ENCODE measurements at regions not wholly inside any gene's neighbourhood (a gene's known extent, or its start where the extent isn't known, plus 50 kb on each side); places are given as distances from the start of the nearest gene placed in this dataset.
"Not testable (repeated sequence)": the region's sequence is repeated elsewhere in the genome, so short reads cannot be mapped to it uniquely, and the experiment has no call there.

- DNase-seq (ENCODE audit: low read depth), result no peak
Measured at GRCh38 chr6:49370518-49370917, 92.5 kb downstream of the MMUT start.

GRCh38 chr6:49366539-49366938, 96.5 kb downstream of the MMUT start:
- no peak for DNase-seq (ENCODE audit: low read depth)

- DNase-seq (ENCODE audit: low read depth), result no peak
Measured at GRCh38 chr6:49348561-49348960, 114.5 kb downstream of the MMUT start.

- DNase-seq (ENCODE audit: low read depth), result no peak
Measured at GRCh38 chr6:49342410-49342809, 120.6 kb downstream of the MMUT start.

GRCh38 chr6:49341869-49342268, 121.2 kb downstream of the MMUT start:
- DNase-seq (ENCODE audit: low read depth), result no peak

GRCh38 chr6:49339096-49339495, 124.0 kb downstream of the MMUT start:
- no peak for DNase-seq (ENCODE audit: low read depth)

GRCh38 chr6:49336514-49337131, 126.4 kb downstream of the MMUT start:
- peak; percentile 11 for DNase-seq (ENCODE audit: low read depth)

- DNase-seq (ENCODE audit: low read depth), result peak; percentile 35
Measured at GRCh38 chr6:49333345-49334125, 129.5 kb downstream of the MMUT start.

GRCh38 chr6:49332781-49333180, 130.3 kb downstream of the MMUT start:
- no peak for DNase-seq (ENCODE audit: low read depth)

GRCh38 chr6:49329186-49329585, 133.9 kb downstream of the MMUT start:
- DNase-seq (ENCODE audit: low read depth), result no peak

GRCh38 chr6:49328051-49328744, 134.9 kb downstream of the MMUT start:
- peak; percentile 14 for DNase-seq (ENCODE audit: low read depth)

- no peak for DNase-seq (ENCODE audit: low read depth)
Measured at GRCh38 chr6:49327571-49327970, 135.5 kb downstream of the MMUT start.

GRCh38 chr6:49327005-49327404, 136.0 kb downstream of the MMUT start:
- no peak for DNase-seq (ENCODE audit: low read depth)

GRCh38 chr6:49326347-49326746, 136.7 kb downstream of the MMUT start:
- DNase-seq (ENCODE audit: low read depth), result peak; percentile 86

GRCh38 chr6:49325891-49326290, 137.2 kb downstream of the MMUT start:
- peak; percentile 24 for DNase-seq (ENCODE audit: low read depth)

- DNase-seq (ENCODE audit: low read depth), result no peak
Measured at GRCh38 chr6:49322861-49323260, 140.2 kb downstream of the MMUT start.

GRCh38 chr6:49321561-49322072, 141.4 kb downstream of the MMUT start:
- DNase-seq (ENCODE audit: low read depth), result no peak

GRCh38 chr6:49305010-49305409, 158.0 kb downstream of the MMUT start:
- no peak for DNase-seq (ENCODE audit: low read depth)

GRCh38 chr6:49304393-49304792, 158.7 kb downstream of the MMUT start:
- not testable (repeated sequence) for DNase-seq (ENCODE audit: low read depth)

- no peak for DNase-seq (ENCODE audit: low read depth)
Measured at GRCh38 chr6:49300911-49301310, 162.1 kb downstream of the MMUT start.

GRCh38 chr6:49300443-49300842, 162.6 kb downstream of the MMUT start:
- peak; percentile 26 for DNase-seq (ENCODE audit: low read depth)

GRCh38 chr6:49299279-49299678, 163.8 kb downstream of the MMUT start:
- peak; percentile 29 for DNase-seq (ENCODE audit: low read depth)

- no peak for DNase-seq (ENCODE audit: low read depth)
Measured at GRCh38 chr6:49284180-49284579, 178.9 kb downstream of the MMUT start.

Measured in EH (cell line).